T1000 (cell line): ENCODE measurements at regions not wholly inside any gene's neighbourhood (a gene's known extent, or its start where the extent isn't known, plus 50 kb on each side); places are given as distances from the start of the nearest gene placed in this dataset.
A peak's percentile ranks its signal among the peaks of the same experiment; 100 is the strongest.
"Not testable (repeated sequence)": the region's sequence is repeated elsewhere in the genome, so short reads cannot be mapped to it uniquely, and the experiment has no call there.

Source experiments
- DNase-seq: peaks from one replicate; lab custom pipeline; 2025; ENCODE audit warnings: mixed read lengths; lab: John Stamatoyannopoulos, UW

DNA sequence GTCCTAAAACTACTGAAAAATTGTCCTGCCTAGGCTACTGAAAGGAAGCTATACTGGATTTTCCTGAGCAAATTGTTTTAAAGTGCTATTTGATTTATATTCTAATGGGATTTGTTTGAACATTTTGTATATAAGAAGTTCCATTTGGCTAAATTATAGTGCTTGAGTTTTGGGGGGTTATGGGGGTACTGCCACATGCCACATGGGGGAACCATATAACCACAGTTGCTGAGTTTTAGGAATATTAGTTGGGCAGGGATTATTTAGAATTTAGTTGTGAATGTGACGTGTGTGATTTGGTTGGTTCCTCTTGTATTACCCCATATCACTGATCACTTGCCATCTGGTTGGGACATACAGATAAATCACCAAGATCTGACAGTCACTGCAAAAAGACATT, 224.5 kb upstream of the TAPT1 start:
- DNase-seq, result no peak

DNA sequence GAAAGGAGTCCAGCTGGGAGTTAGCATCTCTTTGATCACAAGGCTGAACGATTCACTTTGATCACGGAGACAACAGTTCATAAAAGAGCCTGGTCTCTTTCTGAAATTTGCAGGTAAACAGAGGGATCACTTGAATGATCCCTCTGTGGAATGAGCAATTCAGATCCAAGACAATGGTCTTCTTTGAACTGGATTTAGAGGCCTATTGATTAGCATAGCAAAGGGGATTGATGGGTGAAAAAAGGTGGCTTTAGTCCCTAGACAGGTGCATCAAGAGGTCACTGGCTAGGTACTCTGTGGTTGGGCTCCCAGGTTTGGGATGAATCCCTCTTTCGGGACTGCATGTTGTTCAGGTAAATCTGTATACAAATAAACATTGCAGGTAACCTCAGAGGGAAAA, 223.8 kb upstream of the TAPT1 start:
- no peak for DNase-seq

DNA sequence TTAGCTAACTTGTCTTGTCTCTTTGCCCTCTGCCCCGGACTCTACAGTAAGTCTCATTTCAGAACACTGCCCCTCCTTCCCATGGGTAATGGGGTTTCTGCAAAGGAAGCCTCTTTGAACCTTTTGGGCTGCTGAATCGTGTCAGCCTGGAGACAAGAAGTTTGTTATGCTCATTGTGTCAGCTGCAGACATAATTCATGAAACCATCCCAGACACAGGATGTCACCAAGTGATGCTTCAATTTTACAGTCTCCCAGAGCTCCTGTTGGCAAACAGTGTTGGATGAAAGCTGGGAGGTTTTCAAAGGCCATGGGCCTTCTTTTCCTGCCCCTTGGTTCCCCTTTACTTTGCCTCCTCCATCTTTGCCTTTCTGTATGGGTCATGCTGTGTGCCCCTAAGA, 223.1 kb upstream of the TAPT1 start:
- DNase-seq, result no peak

DNA sequence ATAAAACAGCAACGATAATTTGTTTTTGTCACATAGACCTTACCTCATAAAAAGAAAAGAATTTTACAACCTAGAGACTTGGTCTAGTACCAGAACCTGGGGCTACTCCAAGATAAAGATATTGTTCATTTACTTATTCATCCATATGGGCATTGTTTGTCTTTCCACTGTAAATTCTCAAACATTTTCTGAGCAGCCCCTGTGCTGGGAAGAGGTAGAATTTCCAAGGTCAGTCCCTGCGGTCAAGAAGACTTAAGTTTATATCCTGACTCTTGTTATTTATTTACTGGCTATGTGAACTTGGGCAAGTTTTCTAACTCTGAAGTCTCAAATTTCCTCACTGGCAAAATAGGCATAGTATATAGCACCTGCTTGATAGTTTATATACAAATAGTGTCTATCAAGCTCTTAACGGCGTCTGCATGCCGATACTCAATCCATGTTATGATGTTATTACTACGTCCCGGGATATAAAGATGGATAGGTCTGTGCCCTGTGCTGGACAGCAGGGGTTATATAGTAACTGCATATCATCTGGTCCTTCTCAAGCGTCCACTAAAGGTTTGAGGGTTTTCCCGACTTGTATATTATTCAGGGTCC, 222.1 kb upstream of the TAPT1 start:
- DNase-seq, result no peak

DNA sequence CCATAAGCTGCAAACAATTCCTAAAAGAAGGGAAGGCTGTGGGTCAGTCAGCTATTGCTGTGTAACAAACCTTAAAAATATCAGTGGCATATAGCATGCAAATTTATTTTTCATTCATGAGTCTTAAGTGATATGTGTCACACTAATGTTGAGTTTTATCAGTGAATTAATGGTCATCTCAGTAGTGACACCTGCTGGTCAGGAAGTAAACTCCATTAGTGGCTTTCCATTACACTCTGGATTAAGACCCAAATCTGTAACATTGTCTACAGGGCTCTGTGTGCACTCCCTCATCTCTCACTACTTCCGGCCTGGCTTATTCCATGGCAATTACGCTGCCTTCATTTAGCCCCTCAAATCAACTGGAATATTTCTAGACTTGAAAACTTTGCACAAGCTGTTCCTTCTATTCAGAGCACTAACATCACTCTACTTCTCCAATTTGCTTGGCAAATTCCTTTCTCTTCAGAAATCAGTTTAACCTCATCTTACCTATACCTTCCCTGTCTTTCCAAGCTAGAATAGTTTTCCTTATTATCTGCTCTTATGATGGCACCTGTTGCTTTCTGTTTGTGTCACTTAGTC, 217.3 kb upstream of the TAPT1 start:
- DNase-seq, result no peak

DNA sequence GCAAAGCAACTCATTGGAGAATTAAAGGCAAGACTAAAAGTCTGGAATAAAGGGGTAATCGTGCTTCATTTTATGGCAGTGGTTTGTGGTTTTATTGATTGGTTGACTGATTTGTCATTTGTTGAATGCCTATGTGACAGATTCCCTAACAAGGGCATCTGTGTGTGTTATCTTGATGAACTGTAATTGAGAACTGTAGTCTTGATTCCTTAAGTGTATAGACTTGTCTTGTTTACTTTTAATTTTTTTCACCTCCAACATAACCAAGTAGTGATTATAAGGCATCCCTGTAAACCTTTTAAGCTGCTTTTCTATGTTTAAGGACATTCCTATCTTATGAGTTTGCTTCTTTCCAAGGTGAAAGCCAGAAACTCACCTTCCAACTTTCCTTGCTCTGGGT, 216.0 kb upstream of the TAPT1 start:
- no peak for DNase-seq

DNA sequence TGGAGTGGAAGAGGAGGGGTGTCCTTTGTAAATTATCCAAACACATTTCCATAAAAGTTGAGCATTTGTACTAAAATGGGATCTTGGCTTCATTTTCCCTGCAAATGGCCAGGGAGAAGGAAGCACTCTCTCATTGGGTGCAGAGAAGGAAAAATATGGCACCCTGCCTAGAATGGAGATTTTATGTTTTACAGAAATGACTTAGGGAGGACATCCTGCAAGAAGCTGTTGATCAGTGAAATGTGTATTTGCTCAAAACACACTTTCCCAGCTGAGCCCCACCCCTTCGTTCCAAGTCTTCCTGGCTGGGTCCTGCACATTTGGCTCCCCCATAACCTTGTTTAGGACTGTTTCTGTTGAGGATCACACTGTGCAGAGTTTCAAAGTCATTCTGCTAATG, 213.5 kb upstream of the TAPT1 start:
- DNase-seq, result no peak

DNA sequence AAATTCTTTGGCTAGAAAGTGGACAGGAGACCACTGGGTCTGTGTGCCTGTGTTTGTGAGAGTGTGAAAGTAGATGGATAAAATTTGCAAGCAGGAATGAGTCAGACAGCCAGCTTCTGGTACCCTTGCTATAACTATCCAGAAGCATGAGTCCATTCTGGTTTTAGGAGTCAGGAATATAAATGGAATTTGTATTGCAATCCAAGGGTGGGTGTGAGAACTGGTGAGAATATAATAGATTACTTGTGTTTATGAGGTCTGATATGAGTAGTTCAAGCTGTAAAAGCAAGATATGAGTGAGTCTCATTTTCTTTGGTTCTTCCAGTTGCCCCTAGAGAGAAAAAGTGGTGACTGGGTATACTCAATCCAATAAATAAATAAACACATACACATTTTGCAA, 212.7 kb upstream of the TAPT1 start:
- DNase-seq, result no peak

DNA sequence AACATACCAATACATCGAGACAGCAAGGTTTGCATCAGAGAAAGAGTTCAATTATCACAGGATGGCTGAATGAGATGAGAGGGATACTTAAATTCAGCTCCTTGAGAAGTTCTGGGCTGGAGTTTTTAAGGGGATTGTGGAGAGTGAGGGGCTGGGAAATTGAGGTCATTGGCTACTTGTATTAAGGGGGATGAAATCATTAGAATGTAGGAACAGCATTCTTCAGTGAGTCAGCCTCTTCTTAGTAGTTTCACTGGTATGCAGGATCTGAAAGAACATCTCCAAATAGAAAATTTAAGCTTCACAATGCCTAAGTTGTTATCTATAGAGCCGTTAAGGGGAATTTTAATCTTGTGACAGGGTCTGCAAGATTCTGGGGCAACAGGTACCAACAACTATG, 211.6 kb upstream of the TAPT1 start:
- no peak for DNase-seq

DNA sequence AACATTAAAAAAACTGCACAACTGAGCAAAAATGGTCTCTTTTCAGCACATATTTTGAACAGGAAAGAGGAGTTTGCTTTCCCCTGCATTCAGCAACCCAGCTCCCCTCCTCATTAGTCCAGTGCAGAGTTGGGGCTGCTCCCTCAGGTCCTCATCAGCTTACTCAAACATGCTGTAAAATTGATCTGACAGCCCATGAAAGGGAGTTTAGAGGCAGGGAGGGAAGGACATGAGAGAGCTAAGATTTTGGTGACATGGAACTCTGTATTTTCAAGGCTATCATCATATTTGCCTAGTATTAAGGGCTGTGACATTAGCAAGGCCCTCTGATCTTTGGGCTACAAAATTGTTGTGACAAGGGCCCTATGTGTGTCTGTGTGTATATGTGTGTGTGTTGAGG, 205.6 kb upstream of the TAPT1 start:
- no peak for DNase-seq

DNA sequence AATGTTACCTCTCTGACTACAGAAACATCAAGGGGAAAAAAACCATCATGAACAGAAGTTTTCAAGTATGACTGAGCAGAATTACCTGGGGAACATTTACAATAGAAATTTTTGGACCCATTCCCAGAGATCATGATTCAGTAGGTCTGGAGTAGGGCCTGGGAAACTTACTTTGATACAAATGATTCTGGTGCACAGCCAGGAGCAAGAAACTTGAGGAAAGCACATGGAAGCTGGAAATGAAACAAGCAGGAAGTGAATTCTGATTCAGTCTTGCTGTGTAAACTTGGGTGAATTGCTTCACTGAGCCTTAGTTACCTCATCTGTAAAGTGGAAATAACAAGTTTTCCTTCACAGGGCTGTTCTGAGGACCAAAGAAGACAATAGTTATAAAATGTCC, 192.5 kb upstream of the TAPT1 start:
- peak; percentile 32 for DNase-seq

DNA sequence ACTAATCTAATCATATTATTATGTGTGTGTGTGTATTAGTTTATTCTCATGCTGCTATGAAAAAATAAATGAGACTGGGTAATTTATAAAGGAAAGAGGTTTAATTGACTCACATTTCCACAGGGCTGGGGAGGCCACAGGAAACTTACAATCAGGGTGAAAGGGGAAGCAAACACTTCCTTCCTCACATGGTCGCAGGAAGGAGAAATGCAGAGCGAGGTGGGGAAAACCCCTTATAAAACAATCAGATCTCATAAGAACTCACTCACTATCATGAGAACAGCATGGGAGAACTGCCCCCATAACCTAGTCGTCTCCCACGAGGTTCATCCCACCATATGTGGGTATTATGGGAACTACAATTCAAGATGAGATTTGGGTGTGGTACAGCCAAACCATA, 190.9 kb upstream of the TAPT1 start:
- no peak for DNase-seq

DNA sequence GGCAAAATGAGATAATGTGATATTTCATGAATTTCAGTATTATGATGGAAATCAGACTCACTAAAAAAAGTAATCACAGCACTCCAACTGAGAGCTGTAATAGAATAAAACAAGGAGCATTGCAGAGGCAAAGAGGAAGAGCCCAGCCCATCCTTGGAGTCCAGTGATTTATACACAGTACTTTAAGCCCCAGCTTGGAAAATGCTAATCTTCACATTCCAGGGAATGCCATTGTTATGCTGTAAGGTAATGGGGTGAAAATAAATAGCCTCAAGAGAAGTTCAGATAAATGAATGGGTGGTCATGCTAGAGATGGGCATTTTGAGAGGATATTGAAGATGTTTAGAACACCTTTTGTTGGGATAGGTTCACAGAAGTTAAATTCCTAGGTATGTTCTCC, 190.3 kb upstream of the TAPT1 start:
- no peak for DNase-seq

DNA sequence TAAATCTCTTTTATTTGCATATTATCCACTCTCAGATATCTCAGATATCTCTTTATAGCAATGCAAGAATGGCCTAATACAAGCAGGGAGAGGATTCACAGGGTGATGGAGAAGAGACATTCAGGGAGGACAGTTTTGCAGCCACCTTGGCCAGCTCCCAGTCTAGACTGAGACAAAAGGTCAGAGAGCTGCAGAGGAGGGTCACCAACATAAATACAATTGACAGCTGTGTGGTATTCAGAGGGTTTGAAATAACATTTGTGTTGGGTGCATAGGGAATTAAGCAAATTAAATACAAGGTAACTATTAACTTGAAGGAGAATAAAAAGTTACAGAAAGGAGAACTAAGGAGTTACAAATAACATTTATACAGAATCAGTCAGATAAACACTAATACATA, 189.5 kb upstream of the TAPT1 start:
- DNase-seq, result no peak

DNA sequence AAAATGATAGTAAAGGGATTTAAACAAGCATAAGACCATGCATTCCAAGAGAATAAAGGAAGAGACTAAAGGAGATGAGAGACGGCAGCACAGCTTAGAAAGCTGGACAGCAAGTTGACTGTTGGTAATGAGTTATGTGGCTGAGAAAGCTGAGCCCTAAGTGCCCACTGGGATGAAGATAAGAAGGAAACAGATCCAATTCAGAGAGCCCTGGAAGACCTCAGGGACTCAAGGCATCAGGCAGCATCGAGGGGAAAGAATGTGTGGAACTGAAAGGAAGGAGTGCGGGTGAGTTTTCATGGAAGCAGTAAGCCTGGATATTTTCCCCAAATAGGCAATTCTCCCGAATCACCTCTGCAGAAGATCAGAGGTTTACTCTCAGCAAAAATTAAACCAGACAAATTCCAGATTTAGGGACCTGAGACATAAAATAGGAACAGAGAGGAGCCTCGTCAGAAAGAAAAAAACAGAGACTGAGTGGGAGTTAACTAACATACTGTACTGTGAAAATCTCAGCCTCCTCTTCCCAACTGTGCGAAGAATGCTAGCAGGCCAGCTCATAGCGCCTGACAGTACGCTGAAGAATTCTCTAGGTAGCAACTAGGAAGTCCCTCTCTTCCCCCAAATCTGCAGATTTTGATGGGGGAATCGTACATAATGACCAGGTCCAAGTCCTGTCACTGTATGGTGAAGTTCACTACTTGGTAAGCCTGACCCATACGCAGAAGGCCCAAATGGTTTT, 187.7 kb upstream of the TAPT1 start:
- DNase-seq, result no peak

DNA sequence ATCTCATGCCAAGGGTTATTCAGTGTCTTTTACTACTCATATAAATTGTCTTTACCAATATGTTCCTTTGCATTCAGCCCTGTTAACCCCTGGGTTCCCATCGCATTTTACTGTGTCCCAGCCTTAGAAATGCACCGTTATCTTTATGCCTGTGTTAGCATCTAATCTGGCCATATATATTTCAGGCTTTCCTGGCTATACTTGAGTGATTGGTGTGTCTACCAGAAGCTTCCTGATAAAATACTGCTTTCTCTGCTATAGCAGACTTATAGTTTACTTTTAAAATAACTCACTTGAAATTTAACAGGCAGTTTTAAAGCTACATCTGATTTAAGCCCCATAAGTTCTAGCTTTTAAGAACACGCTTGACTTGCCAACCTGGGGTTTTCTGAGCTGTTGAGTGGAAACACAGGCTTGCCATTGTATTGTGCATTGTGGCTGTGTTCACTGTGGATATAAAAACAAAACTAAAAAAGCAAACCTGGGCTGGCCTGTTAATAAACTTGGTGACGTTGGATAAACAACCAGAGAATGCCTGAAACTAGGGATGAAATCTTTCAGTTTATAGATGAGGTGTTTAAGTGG, 185.3 kb upstream of the TAPT1 start:
- DNase-seq, result no peak

DNA sequence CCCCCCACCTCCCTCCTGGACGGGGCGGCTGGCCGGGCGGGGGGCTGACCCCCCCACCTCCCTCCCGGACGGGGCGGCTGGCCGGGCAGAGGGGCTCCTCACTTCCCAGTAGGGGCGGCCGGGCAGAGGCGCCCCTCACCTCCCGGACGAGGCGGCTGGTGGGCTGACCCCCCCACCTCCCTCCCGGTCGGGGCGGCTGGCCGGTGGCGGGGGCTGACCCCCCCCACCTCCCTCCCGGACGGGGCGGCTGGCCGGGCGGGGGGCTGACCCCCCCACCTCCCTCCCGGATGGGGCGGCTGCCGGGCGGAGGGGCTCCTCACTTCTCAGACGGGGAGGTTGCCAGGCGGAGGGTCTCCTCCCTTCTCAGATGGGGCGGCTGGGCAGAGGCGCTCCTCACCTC, 166.9 kb upstream of the TAPT1 start:
- DNase-seq, result not testable (repeated sequence)

DNA sequence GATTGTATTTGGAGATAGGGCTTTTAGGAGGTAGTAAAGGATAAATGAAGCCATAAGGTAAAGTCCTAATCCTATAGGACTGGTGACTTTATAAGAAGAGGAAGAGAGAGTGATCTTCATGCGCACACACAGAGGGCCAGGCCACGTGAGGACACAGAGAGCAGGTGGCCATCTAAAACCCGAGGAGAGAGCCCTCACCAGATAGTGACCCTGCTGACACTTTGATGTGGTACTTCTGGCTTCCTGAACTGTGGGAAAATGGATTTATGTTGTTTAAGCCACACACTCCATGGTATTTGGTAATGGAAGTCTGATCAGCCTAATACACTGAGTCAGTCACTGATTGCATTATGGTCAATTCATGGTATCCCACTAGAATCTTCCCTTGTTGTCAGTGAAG, 164.9 kb upstream of the TAPT1 start:
- no peak for DNase-seq

DNA sequence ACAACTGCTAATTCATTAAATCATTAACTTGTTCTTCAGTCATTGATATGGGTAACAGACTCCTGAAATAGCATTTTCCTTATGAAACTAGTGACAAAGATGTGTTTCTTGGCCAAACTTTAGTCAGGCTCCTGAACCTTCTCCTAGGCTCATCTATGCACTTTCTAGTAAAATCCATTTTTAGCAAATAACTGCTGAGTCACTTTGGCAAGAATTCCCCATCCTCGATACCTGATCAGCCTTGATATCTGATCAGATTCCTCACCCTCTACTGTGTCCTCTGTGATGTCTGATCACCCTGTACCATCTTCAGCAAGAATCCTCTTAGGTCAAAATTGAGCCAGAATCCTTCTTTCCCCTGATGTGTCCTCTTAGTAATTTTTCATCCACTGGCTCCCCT, 161.2 kb upstream of the TAPT1 start:
- DNase-seq, result no peak

DNA sequence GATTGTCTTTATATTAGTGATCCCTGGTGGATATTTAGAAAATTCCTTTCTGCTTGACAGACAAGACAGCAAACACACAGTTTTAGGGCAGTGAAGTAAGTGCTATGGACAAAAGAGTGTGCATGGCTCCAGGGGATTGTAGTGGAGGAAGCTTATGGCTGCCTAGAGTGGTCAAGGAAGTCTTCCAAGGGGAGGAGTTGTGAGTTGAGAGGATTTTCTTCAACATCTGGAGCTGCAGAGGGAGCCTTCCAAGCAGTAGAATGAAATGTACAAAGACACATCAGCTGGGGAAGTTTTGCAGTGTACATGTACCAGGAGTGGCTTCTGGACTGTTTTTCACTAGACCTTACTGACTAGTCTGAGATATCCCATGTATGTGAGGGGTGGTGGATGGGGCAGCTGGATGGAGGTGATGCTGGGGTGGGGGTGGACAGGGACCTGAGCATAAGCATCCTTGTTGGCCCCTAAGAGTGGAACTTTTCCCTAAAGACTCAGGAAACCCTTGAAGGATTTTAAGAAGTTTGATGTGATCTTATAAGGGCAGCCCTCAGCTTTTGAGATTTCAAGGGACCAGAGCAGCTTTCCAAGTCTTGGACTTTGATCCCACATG, 160.5 kb upstream of the TAPT1 start:
- DNase-seq, result no peak

DNA sequence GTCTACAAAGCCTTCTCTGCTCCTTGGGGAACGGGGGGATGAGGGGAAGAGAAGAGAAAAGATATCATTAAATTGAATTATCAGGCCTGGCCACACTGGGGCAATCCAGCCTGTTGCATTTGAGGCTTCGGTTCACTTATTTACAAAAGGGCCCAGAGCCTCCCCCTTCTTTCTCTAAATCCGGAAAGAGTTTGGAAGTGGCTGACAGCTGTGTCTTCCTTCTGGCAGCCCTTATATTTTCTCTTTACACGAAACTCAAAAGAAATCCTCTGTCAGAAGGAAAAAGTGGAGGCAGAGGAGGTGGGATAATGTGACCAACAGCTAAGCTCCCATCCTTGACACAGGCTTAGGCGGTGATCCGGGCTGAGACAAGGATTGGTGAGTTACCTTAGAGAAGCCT, 158.3 kb upstream of the TAPT1 start:
- DNase-seq, result no peak

DNA sequence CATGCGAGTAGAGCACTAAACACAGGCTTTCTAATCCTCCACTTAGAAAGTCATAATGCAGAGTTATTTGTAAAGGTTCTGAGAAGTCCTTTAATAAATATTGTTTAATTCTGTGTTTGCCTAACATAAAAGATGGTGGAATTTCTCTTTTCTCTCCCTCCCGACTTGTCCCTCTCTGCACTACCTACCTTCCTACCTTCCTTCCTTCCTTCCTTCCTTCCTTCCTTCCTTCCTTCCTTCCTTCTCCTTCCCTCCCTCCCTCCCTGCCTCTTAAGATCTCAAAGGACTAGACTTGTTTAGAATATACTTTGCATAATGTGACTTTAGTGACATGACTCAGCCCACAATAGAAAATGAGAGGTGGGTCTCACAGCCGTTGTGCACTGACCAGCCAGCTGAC, 156.3 kb upstream of the TAPT1 start:
- DNase-seq, result no peak

DNA sequence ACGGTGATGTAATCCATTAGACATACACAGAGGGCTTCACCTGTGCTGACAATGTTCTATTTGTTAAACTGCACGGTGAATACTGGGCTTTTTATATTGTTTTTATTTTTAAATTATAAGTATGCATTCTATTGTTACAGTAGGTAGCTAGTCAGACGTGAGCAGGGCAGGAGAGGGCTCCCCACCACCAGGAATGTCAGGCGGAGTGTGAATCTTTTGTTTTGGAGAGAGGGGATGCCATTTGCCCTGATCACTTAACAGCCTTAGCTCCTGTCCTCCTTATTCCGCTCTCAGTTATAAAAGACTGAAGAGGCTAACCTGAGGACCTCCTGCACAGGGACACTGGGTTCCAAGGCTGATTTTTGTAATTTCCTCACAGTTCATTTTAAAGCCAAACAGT, 151.6 kb upstream of the TAPT1 start:
- DNase-seq, result no peak
